Right lobe of liver (tissue), 6 donors: ENCODE measurements at regions not wholly inside any gene's neighbourhood (a gene's known extent, or its start where the extent isn't known, plus 50 kb on each side); places are given as distances from the start of the nearest gene placed in this dataset.
"Not testable (repeated sequence)": the region's sequence is repeated elsewhere in the genome, so short reads cannot be mapped to it uniquely, and the experiment has no call there.

Experiments
- ATAC-seq, 4 donors: fragments of 200-7000 bp; cut with Tn5 transposase; one replicate each; pipeline ENCODE4 v1.9.1; 2020; ENCODE audit warnings: mild to moderate bottlenecking in 4 of 4, moderate library complexity in 4 of 4
- DNase-seq, 3 donors: peaks; one replicate each; pipeline ENCODE4 v3.0.0-alpha.2; 2020
- H3K27ac ChIP-seq, 3 donors: fragments of 200-600 bp; one replicate each; pipeline ENCODE4 v1.8.0; 2022
- H3K27me3 ChIP-seq, 2 donors: fragments of 200-600 bp; one replicate each; pipeline ENCODE4 v1.8.0; 2022
- H3K36me3 ChIP-seq, 4 donors: fragments of 200-600 bp; sonication (generic) in 1 of 4; one replicate each; pipeline versions ENCODE4 v1.5.1 to v1.8.0; 2017 to 2022; ENCODE audit warnings: control low read depth in 1 of 4
- H3K4me1 ChIP-seq, 4 donors: fragments of 200-600 bp; sonication (generic) in 1 of 4; one replicate each; pipeline versions ENCODE4 v1.5.1 to v1.8.0; 2017 to 2022; ENCODE audit warnings: control low read depth in 1 of 4
- H3K4me3 ChIP-seq, 3 donors: fragments of 200-600 bp; one replicate each; pipeline ENCODE4 v1.8.0; 2022
- H3K9me3 ChIP-seq, 4 donors: fragments of 200-600 bp; sonication (generic) in 1 of 4; one replicate each; pipeline versions ENCODE4 v1.5.1 to v1.8.0; 2017 to 2022; ENCODE audit warnings: control low read depth in 1 of 4
- POLR2A ChIP-seq: fragments of 450-650 bp; IDR thresholded peaks from one replicate; pipeline ENCODE4 v1.6.1; 2017; ENCODE audit warnings: antibody characterized with exemption, mild to moderate bottlenecking
- WGBS: methylation state at CpG from one replicate; pipeline ENCODE4 v1.1.6; 2018; ENCODE audit warnings: low coverage, low lambda C conversion rate; ENCODE audit not compliant: insufficient coverage; ENCODE audit errors: missing lambda C conversion rate; 5-methylcytosine and 5-hydroxymethylcytosine counted together
- intact Hi-C, 2 donors: fragments of 100-400 bp; cut with DNase I; formaldehyde crosslinking; loops; one replicate each; pipeline versions ENCODE4 v1.11.2 to v1.14.1; 2022
- TF ChIP-seq, protein P1 (sequence below), 4 donors: fragments of 200-600 bp in 3 of 4; fragments of 450-650 bp in 1 of 4; IDR thresholded peaks; one replicate each; pipeline versions ENCODE4 v1.5.1 to v1.8.0; 2016 to 2022; ENCODE audit warnings: antibody characterized with exemption in 4 of 4, mild to moderate bottlenecking in 2 of 4
- donor health status: DM: no; HTN: yes; CAD: no.
- donor health status: DM: no; HTN: no; CAD: no.
- donor health status: DM: no; HTN: no; CAD: no.
- donor health status: DM: no; HTN: yes; CAD: no.
- donor health status: DM: no; HTN: yes; CAD: no.

DNA sequence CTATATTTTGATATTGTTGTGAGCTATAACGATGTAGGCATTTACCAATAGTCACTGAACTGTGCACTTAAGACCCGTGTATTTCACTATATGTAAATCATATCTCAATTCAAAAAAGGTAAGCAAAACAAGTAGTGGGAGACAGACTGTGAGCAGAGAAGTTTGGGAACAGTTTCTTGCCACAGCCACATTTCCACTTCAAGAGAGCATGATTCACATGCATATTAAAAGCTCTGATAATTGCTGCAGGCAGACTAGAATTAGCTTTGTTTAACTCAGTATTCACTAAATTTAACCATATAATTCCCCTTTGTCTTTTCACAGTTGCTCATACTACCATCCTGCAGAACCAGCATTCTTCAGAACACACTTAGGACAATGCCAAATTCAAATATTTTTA, 168.4 kb upstream of the ZNF385D start:
- DNase-seq (no peak), ATAC-seq (no peak)
- TF ChIP-seq POLR2A: no peak
- TF ChIP-seq, protein P1, sequence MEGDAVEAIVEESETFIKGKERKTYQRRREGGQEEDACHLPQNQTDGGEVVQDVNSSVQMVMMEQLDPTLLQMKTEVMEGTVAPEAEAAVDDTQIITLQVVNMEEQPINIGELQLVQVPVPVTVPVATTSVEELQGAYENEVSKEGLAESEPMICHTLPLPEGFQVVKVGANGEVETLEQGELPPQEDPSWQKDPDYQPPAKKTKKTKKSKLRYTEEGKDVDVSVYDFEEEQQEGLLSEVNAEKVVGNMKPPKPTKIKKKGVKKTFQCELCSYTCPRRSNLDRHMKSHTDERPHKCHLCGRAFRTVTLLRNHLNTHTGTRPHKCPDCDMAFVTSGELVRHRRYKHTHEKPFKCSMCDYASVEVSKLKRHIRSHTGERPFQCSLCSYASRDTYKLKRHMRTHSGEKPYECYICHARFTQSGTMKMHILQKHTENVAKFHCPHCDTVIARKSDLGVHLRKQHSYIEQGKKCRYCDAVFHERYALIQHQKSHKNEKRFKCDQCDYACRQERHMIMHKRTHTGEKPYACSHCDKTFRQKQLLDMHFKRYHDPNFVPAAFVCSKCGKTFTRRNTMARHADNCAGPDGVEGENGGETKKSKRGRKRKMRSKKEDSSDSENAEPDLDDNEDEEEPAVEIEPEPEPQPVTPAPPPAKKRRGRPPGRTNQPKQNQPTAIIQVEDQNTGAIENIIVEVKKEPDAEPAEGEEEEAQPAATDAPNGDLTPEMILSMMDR (IDR thresholded peaks at IDR 0.05): no peak
- Histone ChIP-seq H3K4me1 (no peaks in the 10 kb centered on the region), H3K4me3 (no peak overlapping the region), H3K27me3 (no peaks in the 10 kb centered on the region), H3K9me3 (no peaks in the 10 kb centered on the region), H3K36me3 (no peaks in the 10 kb centered on the region), H3K27ac (no peak overlapping the region)
- WGBS: 53% methylated on average over 2 of the region's 2 CpGs
- intact Hi-C loops: no loop called here

DNA sequence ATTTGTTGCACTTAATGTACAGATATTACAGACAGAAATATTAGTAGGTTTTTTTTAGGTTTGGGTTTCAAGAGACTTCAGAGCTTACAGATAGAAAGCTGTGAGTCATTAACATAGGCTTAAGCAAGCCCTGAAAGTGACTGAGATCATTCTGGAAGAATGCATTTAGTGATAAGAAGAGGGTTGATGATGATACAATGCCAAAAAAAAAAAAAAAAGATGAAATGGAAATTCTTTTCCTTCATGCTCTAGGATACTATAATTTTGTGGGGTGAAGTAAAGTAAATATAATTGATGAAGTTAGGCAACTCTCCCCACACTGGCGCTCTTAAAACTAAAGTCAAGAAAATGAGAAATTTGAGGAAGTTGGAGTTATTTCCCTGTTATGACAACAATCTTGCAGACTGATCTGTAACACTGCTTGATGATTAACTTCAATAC, 169.4 kb upstream of the ZNF385D start:
- no peak for TF ChIP-seq POLR2A
- TF ChIP-seq, protein P1 (IDR thresholded peaks at IDR 0.05): no peak
- 69% methylated on average over 1 of the region's 1 CpG for WGBS

DNA sequence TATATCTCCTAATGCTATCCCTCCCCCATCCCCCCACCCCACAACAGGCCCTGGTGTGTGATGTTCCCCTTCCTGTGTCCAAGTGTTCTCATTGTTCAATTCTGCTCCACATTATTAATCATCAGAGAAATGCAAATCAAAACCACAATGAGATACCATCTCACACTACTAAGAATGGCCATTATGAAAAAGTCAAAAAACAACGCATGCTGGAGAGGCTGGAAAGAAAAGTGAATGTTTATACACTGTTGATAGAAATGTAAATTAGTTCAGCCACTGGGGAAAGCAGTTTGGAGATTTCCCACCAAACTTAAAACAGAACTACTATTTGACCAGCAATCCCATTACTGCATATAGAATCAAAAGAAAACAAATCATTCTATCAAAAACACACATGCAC, 172.1 kb upstream of the ZNF385D start:
- intact Hi-C loops, ATAC-seq, H3K27ac ChIP-seq, H3K27me3 ChIP-seq, H3K4me3 ChIP-seq, H3K9me3 ChIP-seq, H3K36me3 ChIP-seq, DNase-seq, H3K4me1 ChIP-seq: not testable (repeated sequence)
- 46% methylated on average over 1 of the region's 1 CpG for WGBS

More for the DNA sequence above, 169.4 kb upstream of the ZNF385D start:
- DNase-seq (no peak), ATAC-seq (no peak)
- H3K36me3 ChIP-seq: no peaks in the 10 kb centered on the region
- intact Hi-C loops: no loop called here
- no peaks in the 10 kb centered on the region for H3K27me3 ChIP-seq
- no peak overlapping the region for H3K27ac ChIP-seq
- no peaks in the 10 kb centered on the region for H3K9me3 ChIP-seq
- no peaks in the 10 kb centered on the region for H3K4me1 ChIP-seq
- H3K4me3 ChIP-seq: no peak overlapping the region

DNA sequence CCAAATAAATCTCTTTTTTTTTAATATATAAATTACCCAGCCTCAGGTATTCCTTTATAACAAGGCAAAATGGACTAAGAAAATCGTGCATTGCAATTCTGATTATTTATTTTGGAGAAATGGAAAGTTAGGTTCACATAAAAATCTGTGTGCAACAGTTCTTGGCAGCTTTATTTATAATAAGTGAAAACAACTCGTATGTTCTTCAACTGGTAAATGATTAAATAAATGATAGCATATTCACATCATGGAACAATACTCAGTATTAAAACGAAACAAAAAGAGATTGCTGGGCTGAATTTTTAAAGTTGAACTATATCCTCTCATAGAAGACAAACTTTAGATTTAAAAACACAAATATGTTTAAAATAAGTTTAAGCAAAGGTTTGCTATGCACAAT, 176.3 kb upstream of the ZNF385D start:
- no peak for DNase-seq

DNA sequence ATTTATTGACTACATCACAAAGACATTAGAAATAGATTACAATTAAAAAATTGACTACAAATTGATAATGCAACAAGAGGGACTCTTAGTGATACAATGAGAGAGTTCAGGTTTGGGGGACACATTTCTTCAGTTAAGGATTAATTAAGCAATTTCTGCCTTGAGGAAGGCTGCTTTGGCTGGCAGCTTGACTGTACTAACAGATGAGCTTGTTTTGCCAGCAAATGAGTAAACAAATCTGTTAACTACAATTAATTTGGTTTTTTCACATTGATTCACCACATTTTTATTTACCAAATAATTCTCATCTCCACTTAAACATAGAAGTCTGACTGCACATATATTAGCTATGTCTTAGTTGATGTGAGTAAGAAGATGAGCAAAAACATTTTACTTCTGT, 183.6 kb upstream of the ZNF385D start:
- Histone ChIP-seq H3K27me3 (no peaks in the 10 kb centered on the region), H3K27ac (no peak overlapping the region), H3K4me3 (no peak overlapping the region), H3K36me3 (no peaks in the 10 kb centered on the region), H3K9me3 (no peaks in the 10 kb centered on the region), H3K4me1 (no peaks in the 10 kb centered on the region)
- ATAC-seq: no peak
- intact Hi-C loops: no loop called here
- DNase-seq: no peak
- no peak for TF ChIP-seq POLR2A
- TF ChIP-seq, protein P1 (IDR thresholded peaks at IDR 0.05): no peak

More for the DNA sequence above, 176.3 kb upstream of the ZNF385D start:
- peak in 1 of 4 donors; percentile 36 for ATAC-seq
- H3K4me1 ChIP-seq: no peaks in the 10 kb centered on the region
- H3K27me3 ChIP-seq: no peaks in the 10 kb centered on the region
- no peak for TF ChIP-seq POLR2A
- TF ChIP-seq, protein P1 (IDR thresholded peaks at IDR 0.05): no peak
- H3K27ac ChIP-seq: no peak overlapping the region
- WGBS: 15% methylated on average over 3 of the region's 3 CpGs
- no peak overlapping the region for H3K4me3 ChIP-seq
- H3K36me3 ChIP-seq: no peaks in the 10 kb centered on the region
- intact Hi-C loops: no loop called here
- no peaks in the 10 kb centered on the region for H3K9me3 ChIP-seq
